ENCODE measurements at regions not wholly inside any gene's neighbourhood (a gene's known extent, or its start where the extent isn't known, plus 50 kb on each side); places are given as distances from the start of the nearest gene placed in this dataset.
A peak's percentile ranks its signal among the peaks of the same experiment; 100 is the strongest.

DNA sequence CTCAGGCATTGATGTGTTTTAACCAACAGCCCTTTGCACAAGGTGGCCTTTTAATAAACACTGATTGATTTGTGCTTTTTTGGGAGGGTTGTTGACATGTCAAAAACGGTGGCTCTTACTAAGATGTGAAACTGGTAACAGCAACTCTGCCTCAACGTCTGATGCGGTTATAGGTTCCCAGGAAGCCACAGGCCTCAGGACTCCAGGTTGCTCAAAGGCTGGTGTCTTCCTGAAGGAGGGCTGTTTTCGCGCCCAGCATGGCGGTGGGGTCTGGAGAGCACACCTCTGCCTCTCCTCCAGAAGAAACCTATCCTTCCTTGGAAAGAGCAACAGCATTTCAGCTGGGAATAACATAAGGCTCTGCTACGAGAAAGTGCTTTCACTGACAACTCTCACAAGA lies 187.5 kb downstream of the IRF8 start:
- WGBS (ENCODE audit: insufficient coverage, low coverage, low lambda C conversion rate, missing lambda C conversion rate) = 85% methylated on average over 4 of the region's 7 CpGs
- no peak overlapping the region for H3K27ac ChIP-seq

GRCh38 chr16:86087011-86087895 lies 188.3 kb downstream of the IRF8 start:
- WGBS (ENCODE audit: insufficient coverage, low coverage, low lambda C conversion rate, missing lambda C conversion rate) = 74% methylated on average over 22 of the region's 37 CpGs
- Histone ChIP-seq H3K4me3 (no peak overlapping the region), H3K9me3 (no peaks in the 10 kb centered on the region), H3K36me3 (no peaks in the 10 kb centered on the region), H3K27ac (no peak overlapping the region), H3K4me1 (no peaks in the 10 kb centered on the region), H3K27me3 (no peaks in the 10 kb centered on the region)
- intact Hi-C loops (cut with DNase I) = no loop called here
- TF ChIP-seq CTCF (IDR thresholded peaks at IDR 0.05) (no peak), POLR2A (IDR thresholded peaks at IDR 0.05) (no peak)
- ATAC-seq = no peak
- DNase-seq = peak in 1 of 3 donors; percentile 42

More for the DNA sequence above, 187.5 kb downstream of the IRF8 start:
- DNase-seq (peak in 1 of 3 donors; percentile 35), ATAC-seq (no peak)
- TF ChIP-seq POLR2A (IDR thresholded peaks at IDR 0.05) = no peak
- TF ChIP-seq CTCF (IDR thresholded peaks at IDR 0.05) = no peak
- intact Hi-C loops (cut with DNase I) = no loop called here
- Histone ChIP-seq H3K27me3 (no peaks in the 10 kb centered on the region), H3K36me3 (no peaks in the 10 kb centered on the region), H3K9me3 (no peaks in the 10 kb centered on the region), H3K4me1 (no peaks in the 10 kb centered on the region), H3K4me3 (no peak overlapping the region)

DNA sequence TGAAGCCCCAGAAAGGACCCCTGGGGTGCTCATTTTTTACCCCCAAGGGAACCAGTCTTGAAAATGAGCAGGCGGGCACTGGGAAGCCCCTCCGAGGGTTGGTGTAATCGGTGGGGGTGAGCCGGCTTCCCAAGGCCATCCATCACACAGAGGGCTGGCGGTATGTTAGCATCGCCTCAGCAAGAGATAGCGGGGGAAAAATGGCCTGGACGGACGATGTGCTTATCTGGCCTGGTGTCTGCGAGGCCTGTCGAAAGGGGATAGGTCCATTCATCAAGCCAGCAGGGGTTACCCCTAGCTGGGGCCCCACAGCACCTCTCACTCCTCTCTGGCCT lies 188.9 kb downstream of the IRF8 start:
- H3K27ac ChIP-seq = no peak overlapping the region
- ATAC-seq = no peak
- intact Hi-C loops (cut with DNase I) = no loop called here
- H3K27me3 ChIP-seq = no peaks in the 10 kb centered on the region
- H3K4me3 ChIP-seq = no peak overlapping the region
- no peak for TF ChIP-seq POLR2A (IDR thresholded peaks at IDR 0.05)
- peak in 1 of 3 donors; percentile 15 for DNase-seq
- no peaks in the 10 kb centered on the region for H3K36me3 ChIP-seq
- H3K9me3 ChIP-seq = no peaks in the 10 kb centered on the region
- no peaks in the 10 kb centered on the region for H3K4me1 ChIP-seq
- no CpG with 5 or more reads among the region's 11 CpGs for WGBS (ENCODE audit: insufficient coverage, low coverage, low lambda C conversion rate, missing lambda C conversion rate)

- no peaks in the 10 kb centered on the region for H3K9me3 ChIP-seq
- no peak overlapping the region for H3K4me3 ChIP-seq
- no peak for TF ChIP-seq CTCF (IDR thresholded peaks at IDR 0.05)
- H3K27me3 ChIP-seq = no peaks in the 10 kb centered on the region
- 50% methylated on average over 4 of the region's 5 CpGs for WGBS (ENCODE audit: insufficient coverage, low coverage, low lambda C conversion rate, missing lambda C conversion rate)
- no peaks in the 10 kb centered on the region for H3K36me3 ChIP-seq
- DNase-seq = no peak
- no peak overlapping the region for H3K27ac ChIP-seq
- no peak for ATAC-seq
- H3K4me1 ChIP-seq = no peaks in the 10 kb centered on the region
- intact Hi-C loops (cut with DNase I) = no loop called here
These were observed 189.3 kb downstream of the IRF8 start for GRCh38 chr16:86088287-86088686.

- H3K36me3 ChIP-seq = no peaks in the 10 kb centered on the region
- no peak for TF ChIP-seq POLR2A (IDR thresholded peaks at IDR 0.05)
- TF ChIP-seq CTCF (IDR thresholded peaks at IDR 0.05) = no peak
- no peaks in the 10 kb centered on the region for H3K27me3 ChIP-seq
- ATAC-seq = no peak
- DNase-seq = peak in 1 of 3 donors; percentile 32
- intact Hi-C loops (cut with DNase I) = no loop called here
- H3K4me1 ChIP-seq = no peaks in the 10 kb centered on the region
- WGBS (ENCODE audit: insufficient coverage, low coverage, low lambda C conversion rate, missing lambda C conversion rate) = 40% methylated on average over 1 of the region's 9 CpGs
- no peaks in the 10 kb centered on the region for H3K9me3 ChIP-seq
- no peak overlapping the region for H3K4me3 ChIP-seq
- no peak overlapping the region for H3K27ac ChIP-seq
These were observed 189.9 kb downstream of the IRF8 start for GRCh38 chr16:86088816-86089215.
